Fibroblast of skin of right biceps (primary cell): ENCODE measurements at regions not wholly inside any gene's neighbourhood (a gene's known extent, or its start where the extent isn't known, plus 50 kb on each side); places are given as distances from the start of the nearest gene placed in this dataset.
A peak's percentile ranks its signal among the peaks of the same experiment; 100 is the strongest.
"Not testable (repeated sequence)": the region's sequence is repeated elsewhere in the genome, so short reads cannot be mapped to it uniquely, and the experiment has no call there.

Experiments
- DNase-seq: peaks from one replicate; pipeline ENCODE4 v3.0.0-alpha.2; 2013

DNA sequence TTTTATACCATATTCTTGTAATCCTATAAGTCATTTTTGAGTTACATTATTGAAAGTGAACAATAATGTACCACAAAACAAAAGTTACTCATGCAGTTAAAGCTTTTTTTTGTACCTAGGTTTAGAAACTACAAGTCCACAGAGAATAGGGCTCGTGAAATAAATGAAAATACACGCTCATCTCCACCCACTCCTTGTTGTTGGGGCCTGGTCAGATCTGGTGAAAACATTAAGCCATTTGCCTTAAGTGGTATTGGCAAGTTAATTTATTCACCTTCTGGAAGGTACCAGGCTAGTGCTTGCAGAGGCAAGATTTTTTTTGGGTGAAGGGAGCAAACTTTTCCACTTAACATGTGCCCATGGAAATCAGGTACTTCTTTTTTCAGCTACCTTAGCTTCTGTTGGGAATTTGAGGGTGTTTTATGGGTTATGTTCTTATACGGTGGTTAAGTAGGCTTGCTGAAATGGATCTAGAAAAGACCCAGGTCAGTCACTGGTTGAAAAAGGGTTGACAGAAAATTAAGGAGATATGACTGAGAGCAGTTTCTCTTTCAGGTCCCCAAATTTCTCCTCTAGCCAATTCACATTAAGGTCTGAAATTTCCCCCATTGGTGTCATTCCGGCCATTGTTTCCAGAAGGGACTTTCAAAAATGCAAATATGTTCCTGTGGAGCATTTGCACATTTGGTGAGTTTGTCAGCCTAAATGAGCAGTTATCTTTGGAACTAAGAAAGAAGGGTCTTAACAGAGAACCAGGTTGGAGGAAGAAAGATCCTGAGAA is 143.3 kb downstream of the KCNRG start:
- DNase-seq: no peak

DNA sequence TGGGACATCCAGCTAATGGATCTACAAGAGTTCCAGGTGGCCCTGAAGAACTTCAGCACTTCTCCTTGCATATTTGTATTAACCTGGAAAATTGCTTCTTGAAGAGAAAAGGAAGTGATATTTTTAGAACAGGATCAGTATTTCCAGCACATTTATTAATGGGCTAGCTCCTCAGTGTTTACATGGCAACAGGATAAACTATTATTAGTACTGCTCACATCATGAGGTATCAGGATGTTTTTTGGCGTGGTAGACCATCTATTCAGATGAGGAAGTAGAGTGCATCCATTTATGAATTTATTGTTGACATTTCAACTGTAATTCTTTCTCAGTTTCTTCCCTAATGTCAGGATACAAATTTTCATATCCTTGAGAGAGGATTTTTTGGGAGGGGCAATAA is 144.4 kb downstream of the KCNRG start:
- DNase-seq: no peak

DNA sequence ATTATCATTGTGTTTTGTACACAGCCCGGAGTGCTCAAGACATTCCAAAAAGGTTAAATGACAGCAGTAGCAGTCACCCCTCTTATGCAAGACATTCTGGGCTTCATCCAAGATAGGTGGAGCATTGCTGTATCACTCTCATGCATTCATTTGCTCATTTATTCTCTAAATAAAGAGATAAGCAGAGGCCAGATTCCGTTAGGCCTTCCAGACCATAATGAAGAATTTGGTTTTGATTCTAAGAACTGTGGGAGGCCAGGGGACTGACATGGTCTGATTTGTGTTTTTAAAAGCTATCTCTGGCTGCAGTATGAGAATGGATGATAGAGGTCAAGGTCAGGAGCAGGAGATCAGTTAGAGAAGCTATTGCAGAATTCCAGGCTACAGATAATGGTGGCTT is 145.8 kb downstream of the KCNRG start:
- DNase-seq: peak; percentile 45

DNA sequence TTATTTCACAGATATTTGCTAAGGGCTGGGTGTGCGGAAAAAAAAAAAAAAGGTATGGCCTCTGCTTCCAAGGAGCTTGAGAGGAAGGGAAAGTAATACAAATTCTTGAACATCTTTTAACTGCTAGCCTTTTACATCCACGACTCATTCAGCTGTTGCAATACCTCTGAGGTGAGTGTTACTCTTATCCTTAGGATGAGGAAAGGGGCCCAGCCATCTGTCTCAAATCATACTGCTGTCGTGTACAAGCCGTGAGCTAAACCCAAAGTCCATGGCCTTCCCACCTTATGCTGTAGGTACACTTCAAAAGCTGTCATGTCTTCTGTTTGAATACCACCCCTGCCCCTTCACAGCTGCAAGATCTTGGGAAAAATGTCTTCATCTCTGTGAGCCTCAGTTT is 146.8 kb downstream of the KCNRG start:
- peak; percentile 41 for DNase-seq

DNA sequence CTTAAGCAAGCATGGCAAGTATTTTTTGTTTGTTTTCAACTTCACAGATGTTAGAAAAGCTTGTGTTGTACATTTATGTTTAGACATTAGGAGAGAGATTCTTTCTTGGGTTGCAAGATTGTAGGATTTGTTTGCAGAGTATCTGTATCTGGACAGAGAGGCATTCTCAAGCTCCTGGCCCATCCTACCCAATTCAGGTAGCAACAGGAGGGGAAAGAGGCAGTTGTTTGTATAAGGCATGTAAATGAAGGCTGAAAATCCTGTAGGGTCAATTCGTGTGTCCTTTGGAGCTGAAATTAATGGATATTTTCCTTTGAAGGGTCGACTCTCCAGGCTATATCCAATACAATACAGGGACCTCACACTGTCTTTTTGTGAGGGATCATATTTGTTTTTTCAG is 147.3 kb downstream of the KCNRG start:
- no peak for DNase-seq

DNA sequence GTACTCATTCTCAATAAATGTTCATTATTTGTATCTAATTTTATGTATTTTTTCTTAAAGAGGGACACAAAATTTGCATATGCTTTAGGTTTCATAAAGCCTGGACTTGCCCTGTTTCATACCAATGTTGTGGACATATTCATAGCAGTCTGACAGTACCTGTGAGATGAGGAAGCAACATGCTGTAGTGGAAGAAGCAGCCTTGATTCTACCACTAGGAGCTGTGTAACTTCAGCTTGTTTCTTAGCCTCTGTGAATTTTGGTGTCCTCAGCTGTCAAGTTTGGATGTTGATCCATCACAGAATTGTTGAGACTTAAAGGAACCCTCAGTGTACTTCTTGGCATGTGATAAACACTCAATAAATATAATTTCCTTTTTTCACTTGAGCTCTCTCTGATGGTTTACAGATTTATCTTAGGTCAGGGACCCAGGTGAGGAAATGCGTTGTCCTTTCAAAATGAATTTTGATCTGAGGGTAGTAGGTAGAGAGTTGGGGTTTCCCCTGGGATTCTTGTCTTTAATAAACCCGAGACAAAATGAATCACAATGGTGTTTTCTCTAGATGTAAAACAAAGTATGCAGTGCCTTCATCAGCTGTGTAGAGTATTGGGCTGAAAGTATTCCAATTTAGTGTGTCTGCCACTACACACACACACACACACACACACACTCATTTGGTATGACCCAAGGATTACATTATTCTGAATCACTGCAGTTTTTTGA is 152.1 kb downstream of the KCNRG start:
- no peak for DNase-seq

DNA sequence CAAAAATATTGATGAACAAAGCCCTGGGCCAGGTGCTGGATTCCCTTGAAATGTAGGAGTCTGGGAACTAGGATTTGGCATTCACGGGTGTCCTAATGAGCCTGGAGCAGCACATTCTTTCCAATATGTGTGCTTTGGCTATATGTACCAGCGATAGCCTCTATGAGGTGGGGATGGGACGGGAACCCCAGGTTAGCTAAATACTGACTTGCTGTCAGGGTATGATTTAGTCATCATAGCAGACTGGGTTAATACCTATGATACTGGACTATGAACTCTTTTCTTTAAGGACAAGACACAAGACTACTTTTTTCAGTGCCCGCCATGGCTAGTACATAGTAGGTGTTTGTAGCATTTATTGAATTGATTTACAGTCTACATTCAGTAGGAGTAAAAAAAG is 152.7 kb downstream of the KCNRG start:
- DNase-seq: no peak

DNA sequence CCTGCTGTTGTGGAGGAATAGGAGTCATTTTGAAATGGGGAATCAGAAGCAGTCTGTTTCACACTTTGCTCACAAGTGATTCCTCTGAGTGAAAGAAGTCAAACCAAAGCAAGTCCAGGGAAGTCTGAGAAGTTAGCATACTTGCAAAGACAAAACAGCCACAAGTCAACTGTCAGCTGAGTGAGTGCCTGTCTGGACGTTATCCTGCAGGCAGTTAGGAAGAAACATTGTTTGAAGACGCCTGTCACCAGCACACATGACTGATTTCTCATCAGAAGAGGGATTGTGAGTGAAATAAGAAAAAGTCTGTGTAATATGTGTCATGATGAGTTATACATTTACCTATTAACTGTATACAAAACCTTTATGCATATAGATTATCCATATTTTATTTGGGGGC is 153.5 kb downstream of the KCNRG start:
- no peak for DNase-seq

DNA sequence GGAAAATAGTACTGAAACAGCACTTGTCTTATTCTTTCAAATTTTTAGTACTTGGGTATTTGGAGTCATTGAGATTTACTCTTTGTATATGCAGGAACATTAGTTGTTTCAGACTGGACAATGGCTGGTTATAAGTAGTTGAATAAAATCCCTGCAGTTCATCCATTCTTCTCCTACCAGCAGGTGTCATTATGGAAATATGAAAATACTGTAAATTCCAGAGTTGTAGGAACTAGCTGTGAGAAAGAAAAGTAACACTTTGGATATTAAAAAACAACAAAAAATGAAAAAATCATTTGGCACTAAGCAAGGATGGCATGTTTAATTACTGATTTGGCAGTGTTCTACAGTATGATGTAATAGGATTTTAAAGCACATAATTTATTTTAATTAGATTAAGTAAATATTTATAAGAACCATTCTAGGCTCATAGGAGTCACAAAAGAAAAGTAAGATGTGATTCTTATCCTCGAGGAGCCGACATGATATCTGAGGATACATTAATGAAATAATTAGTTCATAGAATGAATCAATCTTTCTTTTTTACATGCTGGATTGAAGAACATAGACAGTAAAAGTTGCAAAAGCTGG is 155.3 kb downstream of the KCNRG start:
- peak; percentile 34 for DNase-seq

DNA sequence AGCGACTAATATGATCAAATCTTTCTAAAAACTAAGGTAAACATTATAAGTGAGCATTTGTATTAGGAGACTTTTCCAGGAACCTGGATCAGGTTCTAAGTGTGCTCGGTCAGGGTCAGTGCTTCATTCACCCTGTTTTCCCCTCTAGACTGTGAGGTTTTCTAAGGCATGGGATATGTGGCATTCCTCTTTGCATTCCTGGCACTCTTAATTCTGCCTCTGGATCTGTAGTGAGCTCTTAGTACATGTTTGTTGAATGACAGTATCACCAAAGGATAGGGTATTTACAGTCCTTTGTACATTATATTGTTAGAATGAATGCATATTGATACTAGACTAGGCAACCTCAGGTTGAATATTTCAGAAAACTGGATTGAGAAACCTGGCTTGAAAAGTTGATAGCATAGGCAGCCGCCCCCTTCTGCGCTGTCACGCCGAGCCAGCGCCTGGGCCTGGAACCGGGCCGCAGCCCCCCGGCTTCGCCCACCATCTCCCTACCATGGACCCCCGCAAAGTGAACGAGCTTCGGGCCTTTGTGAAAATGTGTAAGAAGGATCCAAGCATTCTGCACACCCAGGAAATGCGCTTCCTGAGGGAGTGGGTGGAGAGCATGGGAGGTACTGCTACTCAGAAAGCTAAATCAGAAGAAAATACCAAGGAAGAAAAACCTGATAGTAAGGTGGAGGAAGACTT is 156.5 kb downstream of the KCNRG start:
- DNase-seq: peak; percentile 16

DNA sequence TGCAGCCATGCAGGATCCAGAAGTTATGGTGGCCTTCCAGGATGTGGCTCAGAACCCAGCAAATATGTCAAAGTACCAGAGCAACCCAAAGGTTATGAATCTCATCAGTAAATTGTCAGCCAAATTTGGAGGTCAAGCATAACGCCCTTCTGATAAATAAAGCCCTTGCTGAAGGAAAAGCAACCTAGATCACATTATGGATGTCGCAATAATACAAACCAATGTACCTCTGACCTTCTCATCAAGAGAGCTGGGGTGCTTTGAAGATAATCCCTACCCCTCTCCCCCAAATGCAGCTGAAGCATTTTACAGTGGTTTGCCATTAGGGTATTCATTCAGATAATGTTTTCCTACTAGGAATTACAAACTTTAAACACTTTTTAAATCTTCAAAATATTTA is 157.8 kb downstream of the KCNRG start:
- DNase-seq: not testable (repeated sequence)

DNA sequence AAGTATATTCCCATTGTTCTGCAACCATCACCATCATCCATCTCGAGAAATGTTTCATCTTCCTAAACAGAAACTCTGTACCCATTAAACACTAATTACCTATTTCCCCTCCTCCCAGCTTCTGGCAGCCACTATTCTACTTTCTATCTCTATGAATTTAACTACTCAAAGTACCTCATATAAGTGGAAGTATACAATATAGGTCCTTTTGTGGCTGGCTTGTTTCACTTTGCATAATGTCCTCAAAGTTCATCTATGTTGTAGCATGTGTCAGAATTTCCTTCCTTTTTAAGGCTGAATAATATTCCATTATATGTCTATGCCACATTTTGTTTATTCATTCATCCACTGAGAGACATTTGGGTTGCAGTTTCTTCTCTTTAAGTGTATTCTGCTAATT is 159.4 kb downstream of the KCNRG start:
- DNase-seq: no peak

DNA sequence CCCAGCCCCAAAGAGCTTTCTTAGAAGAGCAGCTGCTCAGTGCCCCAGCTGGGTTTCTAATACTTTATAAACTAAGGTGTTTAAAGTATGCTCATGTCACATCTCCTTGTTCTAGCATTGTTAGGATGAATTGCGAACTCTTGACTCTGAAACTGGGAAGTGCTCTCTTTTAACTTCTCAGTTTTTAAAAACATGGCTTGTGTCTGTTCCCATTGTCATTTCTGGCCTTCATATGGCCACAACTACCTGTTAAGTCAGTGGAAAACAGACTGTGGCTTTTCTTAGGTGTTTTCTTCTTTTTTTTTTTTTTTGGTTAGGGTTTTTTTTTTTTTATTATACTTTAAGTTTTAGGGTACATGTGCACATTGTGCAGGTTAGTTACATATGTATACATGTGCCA is 164.7 kb downstream of the KCNRG start:
- no peak for DNase-seq

DNA sequence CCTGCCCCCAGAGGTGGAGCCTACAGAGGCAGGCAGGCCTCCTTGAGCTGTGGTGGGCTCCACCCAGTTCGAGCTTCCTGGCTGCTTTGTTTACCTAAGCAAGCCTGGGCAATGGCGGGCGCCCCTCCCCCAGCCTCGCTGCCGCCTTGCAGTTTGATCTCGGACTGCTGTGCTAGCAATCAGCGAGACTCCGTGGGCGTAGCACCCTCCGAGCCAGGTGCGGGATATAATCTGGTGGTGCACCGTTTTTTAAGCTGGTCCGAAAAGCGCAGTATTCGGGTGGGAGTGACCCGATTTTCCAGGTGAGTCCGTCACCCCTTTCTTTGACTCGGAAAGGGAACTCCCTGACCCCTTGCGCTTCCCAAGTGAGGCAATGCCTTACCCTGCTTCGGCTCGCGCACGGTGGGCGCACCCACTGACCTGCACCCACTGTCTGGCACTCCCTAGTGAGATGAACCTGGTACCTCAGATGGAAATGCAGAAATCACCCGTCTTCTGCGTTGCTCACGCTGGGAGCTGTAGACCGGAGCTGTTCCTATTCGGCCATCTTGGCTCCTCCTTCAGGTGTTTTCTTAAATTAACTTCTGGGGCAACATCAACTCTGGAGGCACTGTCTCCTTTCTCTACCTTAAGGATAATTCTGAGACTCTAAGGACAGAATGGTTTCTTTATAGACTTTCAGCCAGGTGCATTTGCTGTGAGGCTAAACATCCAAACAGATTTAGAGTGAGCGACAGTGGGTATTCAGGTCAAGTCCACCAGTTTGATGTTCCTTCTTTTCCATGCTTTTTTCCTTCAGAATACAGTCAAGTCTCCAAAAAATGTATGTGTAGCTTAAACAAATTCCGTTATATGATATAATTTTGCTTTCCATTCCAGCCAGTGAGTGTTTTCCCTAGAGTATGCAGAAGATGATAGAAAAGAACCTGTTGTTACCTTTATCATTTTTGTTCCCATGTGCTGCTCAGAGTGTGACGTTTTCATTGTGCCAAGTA is 170.8 kb downstream of the KCNRG start:
- not testable (repeated sequence) for DNase-seq

DNA sequence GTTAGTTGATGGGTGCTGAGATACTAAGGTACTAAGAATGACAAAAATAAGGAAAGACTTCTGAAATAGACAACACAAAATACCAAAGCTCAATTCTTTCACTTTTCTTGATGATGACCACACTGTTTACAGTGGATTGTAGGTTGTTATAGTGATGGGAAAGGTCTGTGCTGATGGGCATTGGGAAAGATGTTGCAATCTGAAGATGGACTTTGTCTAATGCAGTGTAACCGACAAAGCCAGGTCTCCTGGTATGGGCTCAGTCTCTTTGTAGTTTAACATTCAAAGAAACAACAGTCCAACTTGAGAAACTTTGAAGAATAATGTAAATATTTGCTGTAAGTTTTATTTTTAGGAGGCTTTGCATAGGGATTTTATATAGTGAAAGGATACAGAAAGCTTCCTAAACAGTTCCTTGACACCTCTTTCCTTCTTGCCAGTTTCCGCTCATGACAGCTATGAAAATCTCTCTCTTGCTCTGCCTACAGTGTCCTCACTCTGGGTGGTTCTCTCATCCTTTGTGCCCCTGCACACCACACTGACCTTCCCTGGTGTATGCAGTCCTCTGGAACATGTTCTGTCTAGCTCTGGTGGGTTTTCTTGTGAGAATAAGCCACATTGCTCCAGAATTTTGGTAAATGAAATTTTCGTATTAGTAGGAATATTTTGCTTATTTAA is 172.2 kb downstream of the KCNRG start:
- DNase-seq: no peak

DNA sequence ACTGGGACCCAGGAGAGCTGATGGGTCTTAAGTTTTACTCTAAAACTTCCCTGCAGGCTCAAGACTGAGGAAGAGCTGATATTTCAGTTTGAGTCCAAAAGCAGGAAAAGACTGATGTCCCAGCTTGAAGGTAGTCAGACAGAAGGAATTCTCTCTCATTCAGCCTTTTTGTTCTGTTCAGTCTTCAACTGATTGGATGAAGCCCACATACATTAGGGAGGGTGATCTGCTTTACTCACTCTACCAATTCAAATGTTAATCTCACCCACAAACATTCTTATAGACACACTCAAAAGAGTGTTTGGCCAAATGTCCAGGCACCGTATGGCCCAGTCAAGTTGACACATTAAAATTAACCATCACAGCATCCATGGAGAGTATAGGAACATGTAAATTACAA is 173.5 kb downstream of the KCNRG start:
- DNase-seq: no peak

DNA sequence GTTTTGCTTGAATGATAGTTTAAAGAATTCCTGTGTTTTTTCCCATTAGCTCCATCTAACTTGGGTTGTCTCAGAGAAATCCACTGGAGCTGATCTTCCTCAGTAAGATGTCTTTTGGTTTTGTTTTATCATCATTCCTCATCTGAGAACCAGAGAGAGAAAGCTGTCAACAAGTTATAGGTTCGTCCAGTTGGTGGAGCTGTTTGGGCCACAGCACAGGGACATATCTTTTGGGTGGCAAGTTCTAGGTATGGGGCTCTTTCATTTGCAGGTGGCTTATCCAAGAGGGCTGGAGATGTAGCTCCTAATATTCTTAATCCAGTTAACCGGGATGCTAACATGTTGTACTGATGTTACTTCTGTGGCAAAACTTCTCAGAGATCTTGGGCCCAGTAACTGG is 174.2 kb downstream of the KCNRG start:
- no peak for DNase-seq

DNA sequence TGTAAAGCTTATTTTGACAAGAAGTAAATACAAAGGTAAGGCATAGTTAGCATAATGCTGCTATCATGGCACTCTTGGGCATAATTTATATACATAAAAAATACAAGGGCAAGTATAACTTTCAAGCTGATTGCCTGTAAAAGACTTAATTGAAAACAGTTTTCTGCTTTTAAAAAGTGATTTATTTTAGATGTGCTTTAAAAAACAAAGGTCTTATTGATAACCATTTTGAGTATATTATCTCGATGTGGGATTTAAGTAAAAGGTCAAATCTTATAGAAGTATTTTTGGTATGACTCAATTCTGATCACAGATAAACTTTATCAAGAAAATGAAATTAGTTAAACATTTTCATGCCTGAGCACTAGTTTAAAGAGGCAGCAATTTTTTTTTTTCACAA is 175.8 kb downstream of the KCNRG start:
- DNase-seq: no peak

DNA sequence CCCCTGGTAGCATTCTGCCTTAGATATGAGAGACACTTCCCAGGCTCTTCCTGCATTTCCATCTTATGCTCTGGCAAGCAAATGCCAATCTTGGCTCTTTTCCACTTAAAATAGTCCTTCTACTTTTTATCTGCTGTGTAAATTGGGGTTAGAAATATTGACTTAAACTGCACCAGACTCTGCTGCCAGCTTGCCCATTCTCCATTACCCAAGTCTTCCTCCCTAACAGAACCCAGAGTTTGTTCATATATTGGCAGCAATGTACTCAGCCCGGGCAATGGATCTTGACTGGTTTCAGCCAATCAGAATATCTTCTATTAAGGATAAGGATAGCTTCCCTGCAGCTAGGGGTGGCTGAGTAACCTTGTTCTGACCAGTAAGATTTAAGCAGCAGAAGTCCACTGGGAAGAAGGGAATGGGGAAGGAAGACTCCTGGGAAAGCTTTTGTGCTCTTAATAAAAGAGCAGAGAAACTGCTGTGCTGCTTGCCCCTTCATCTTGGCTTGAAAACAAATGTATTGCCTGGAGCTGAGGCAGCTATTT is 177.1 kb downstream of the KCNRG start:
- DNase-seq: no peak

DNA sequence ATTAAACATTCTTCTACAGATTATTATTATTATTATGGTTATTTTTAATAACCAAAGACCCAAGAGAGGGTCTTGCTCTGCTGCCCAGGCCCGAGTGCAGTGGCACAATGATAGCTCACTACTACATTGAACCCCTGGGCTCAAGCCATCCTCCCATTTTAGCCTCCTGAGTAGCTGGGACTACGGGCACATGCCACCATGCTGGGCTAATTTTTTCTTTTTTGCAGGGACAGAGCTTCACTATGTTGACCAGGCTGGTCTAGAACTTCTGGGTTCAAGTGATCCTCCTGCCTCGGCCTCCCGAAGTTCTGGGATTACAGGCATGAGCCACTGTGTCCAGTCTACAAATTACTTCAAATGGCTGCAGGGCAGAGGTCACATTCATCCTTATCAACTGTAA is 179.8 kb downstream of the KCNRG start:
- no peak for DNase-seq

DNA sequence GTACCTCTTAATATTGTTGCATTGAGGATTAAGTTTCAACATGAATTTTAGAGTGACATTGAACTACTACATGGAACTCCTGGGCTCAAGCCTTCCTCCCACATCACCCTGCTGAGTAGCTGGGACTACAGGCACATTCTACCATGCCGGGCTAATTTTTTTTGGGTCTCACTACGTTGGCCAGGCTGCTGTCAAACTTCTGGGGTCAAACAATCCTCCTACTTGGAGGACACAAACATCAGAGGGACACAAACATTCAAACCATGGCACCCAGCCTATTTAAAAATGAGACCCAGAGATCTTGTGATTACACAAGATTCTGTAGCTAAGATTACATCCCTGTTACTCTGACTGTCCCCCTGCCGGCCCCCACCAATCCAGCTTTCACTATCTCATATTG is 180.9 kb downstream of the KCNRG start:
- no peak for DNase-seq
